ENCODE measurements at regions not wholly inside any gene's neighbourhood (a gene's known extent, or its start where the extent isn't known, plus 50 kb on each side); places are given as distances from the start of the nearest gene placed in this dataset.

- H3K9me3 Mint-ChIP-seq: peaks cover 35% of the 10 kb centered on the region
- H3F3A ChIP-seq (ENCODE audit: low read depth): no peaks in the 10 kb centered on the region
- H3K4me3 Mint-ChIP-seq: no peak overlapping the region
- H3K27ac ChIP-seq: no peak overlapping the region
- H3K27ac Mint-ChIP-seq: no peak overlapping the region
- H3K27me3 ChIP-seq: peaks cover 4% of the 10 kb centered on the region
- no peak for DNase-seq (ENCODE audit: low spot score)
- H3K4me2 ChIP-seq: no peak overlapping the region
- no peaks in the 10 kb centered on the region for H3K36me3 ChIP-seq
- peaks cover under 1% of the 10 kb centered on the region for H3K4me1 ChIP-seq
- H3K9me3 ChIP-seq (ENCODE audit: low read depth): peaks cover 4% of the 10 kb centered on the region
- H3K4me1 Mint-ChIP-seq: peaks cover 3% of the 10 kb centered on the region
- H3K4me3 ChIP-seq: no peak overlapping the region
- H4K20me1 ChIP-seq (ENCODE audit: low read depth): no peaks in the 10 kb centered on the region
- H3K9ac ChIP-seq: no peak overlapping the region
- H3K27me3 Mint-ChIP-seq (ENCODE audit: insufficient read depth, low read depth): peaks cover 10% of the 10 kb centered on the region
- no peak overlapping the region for H2AFZ ChIP-seq (replicated peaks)
- TF ChIP-seq EZH2 (IDR thresholded peaks at IDR 0.05) (no peak), CTCF (IDR thresholded peaks at IDR 0.05) (no peak), EZH2phosphoT487 (IDR thresholded peaks at IDR 0.05) (no peak)
- no peaks in the 10 kb centered on the region for H3K79me2 ChIP-seq (ENCODE audit: low read depth)
- H3K36me3 Mint-ChIP-seq: peaks cover 2% of the 10 kb centered on the region
These were observed 323.7 kb downstream of the EN1 start for GRCh38 chr2:118523761-118524160.

GRCh38 chr2:118521960-118522359 lies 325.5 kb downstream of the EN1 start:
- H3K9me3 Mint-ChIP-seq: peaks cover 30% of the 10 kb centered on the region

GRCh38 chr2:118521272-118521671 lies 326.2 kb downstream of the EN1 start:
- H3K9ac ChIP-seq: no peak overlapping the region
- TF ChIP-seq EZH2phosphoT487 (IDR thresholded peaks at IDR 0.05): no peak
- TF ChIP-seq CTCF (IDR thresholded peaks at IDR 0.05): no peak
- Mint-ChIP-seq H3K9me3 (peaks cover 30% of the 10 kb centered on the region), H3K4me1 (no peaks in the 10 kb centered on the region), H3K27me3 (ENCODE audit: insufficient read depth, low read depth) (peaks cover 2% of the 10 kb centered on the region), H3K27ac (no peak overlapping the region), H3K4me3 (no peak overlapping the region), H3K36me3 (peaks cover 2% of the 10 kb centered on the region)
- H3K4me3 ChIP-seq: no peak overlapping the region
- H4K20me1 ChIP-seq (ENCODE audit: low read depth): no peaks in the 10 kb centered on the region
- H3K4me2 ChIP-seq: no peak overlapping the region
- H3K79me2 ChIP-seq (ENCODE audit: low read depth): no peaks in the 10 kb centered on the region
- no peak overlapping the region for H2AFZ ChIP-seq (replicated peaks)
- no peak overlapping the region for H3K27ac ChIP-seq
- H3F3A ChIP-seq (ENCODE audit: low read depth): no peaks in the 10 kb centered on the region
- H3K4me1 ChIP-seq: no peaks in the 10 kb centered on the region
- H3K27me3 ChIP-seq: no peaks in the 10 kb centered on the region
- H3K9me3 ChIP-seq (ENCODE audit: low read depth): peaks cover 4% of the 10 kb centered on the region
- no peak for DNase-seq (ENCODE audit: low spot score)
- H3K36me3 ChIP-seq: peaks cover 4% of the 10 kb centered on the region

More at GRCh38 chr2:118521960-118522359, 325.5 kb downstream of the EN1 start:
- TF ChIP-seq EZH2phosphoT487 (IDR thresholded peaks at IDR 0.05): no peak
- TF ChIP-seq CTCF (IDR thresholded peaks at IDR 0.05): no peak
- TF ChIP-seq EZH2 (IDR thresholded peaks at IDR 0.05): no peak
- Mint-ChIP-seq H3K27me3 (ENCODE audit: insufficient read depth, low read depth) (peaks cover 2% of the 10 kb centered on the region), H3K27ac (no peak overlapping the region), H3K4me1 (no peaks in the 10 kb centered on the region), H3K4me3 (no peak overlapping the region), H3K36me3 (peaks cover 2% of the 10 kb centered on the region)
- Histone ChIP-seq H3K36me3 (peaks cover 4% of the 10 kb centered on the region), H3K79me2 (ENCODE audit: low read depth) (no peaks in the 10 kb centered on the region), H3K4me3 (no peak overlapping the region), H3K9me3 (ENCODE audit: low read depth) (peaks cover 4% of the 10 kb centered on the region), H3K27ac (no peak overlapping the region), H3F3A (ENCODE audit: low read depth) (no peaks in the 10 kb centered on the region), H3K4me2 (no peak overlapping the region), H4K20me1 (ENCODE audit: low read depth) (no peaks in the 10 kb centered on the region), H3K27me3 (no peaks in the 10 kb centered on the region), H3K4me1 (no peaks in the 10 kb centered on the region), H3K9ac (no peak overlapping the region), H2AFZ (replicated peaks) (no peak overlapping the region)
- DNase-seq (ENCODE audit: low spot score): no peak

Measured in neural progenitor cell (in vitro differentiated cells).